ENCODE measurements at regions not wholly inside any gene's neighbourhood (a gene's known extent, or its start where the extent isn't known, plus 50 kb on each side); places are given as distances from the start of the nearest gene placed in this dataset.

- no peak for DNase-seq (ENCODE audit: low spot score)
These were observed 512.2 kb downstream of the ZNF608 start for GRCh38 chr5:124234022-124234769.

- DNase-seq (ENCODE audit: low spot score) = no peak
These were observed 513.9 kb downstream of the ZNF608 start for GRCh38 chr5:124232515-124232914.

- DNase-seq (ENCODE audit: low spot score) = no peak
These were observed 514.6 kb downstream of the ZNF608 start for GRCh38 chr5:124231802-124232201.

GRCh38 chr5:124231230-124231629 lies 515.2 kb downstream of the ZNF608 start:
- DNase-seq (ENCODE audit: low spot score) = no peak

GRCh38 chr5:124230456-124230855 lies 516.0 kb downstream of the ZNF608 start:
- no peak for DNase-seq (ENCODE audit: low spot score)

GRCh38 chr5:124229352-124229751 lies 517.1 kb downstream of the ZNF608 start:
- no peak for DNase-seq (ENCODE audit: low spot score)

- DNase-seq (ENCODE audit: low spot score) = no peak
These were observed 518.5 kb downstream of the ZNF608 start for GRCh38 chr5:124227914-124228313.

GRCh38 chr5:124220418-124220817 lies 526.0 kb downstream of the ZNF608 start:
- no peak for DNase-seq (ENCODE audit: low spot score)

- no peak for DNase-seq (ENCODE audit: low spot score)
These were observed 533.5 kb downstream of the ZNF608 start for GRCh38 chr5:124212934-124213333.

GRCh38 chr5:124210111-124210910 lies 536.1 kb downstream of the ZNF608 start:
- no peak for DNase-seq (ENCODE audit: low spot score)

GRCh38 chr5:124207118-124207517 lies 539.3 kb downstream of the ZNF608 start:
- no peak for DNase-seq (ENCODE audit: low spot score)

- DNase-seq (ENCODE audit: low spot score) = no peak
These were observed 539.9 kb downstream of the ZNF608 start for GRCh38 chr5:124206540-124206939.

GRCh38 chr5:124203303-124203702 lies 543.1 kb downstream of the ZNF608 start:
- no peak for DNase-seq (ENCODE audit: low spot score)

- DNase-seq (ENCODE audit: low spot score) = no peak
These were observed 546.1 kb downstream of the ZNF608 start for GRCh38 chr5:124200381-124200780.

- no peak for DNase-seq (ENCODE audit: low spot score)
These were observed 546.5 kb downstream of the ZNF608 start for GRCh38 chr5:124199893-124200292.

- no peak for DNase-seq (ENCODE audit: low spot score)
These were observed 551.0 kb downstream of the ZNF608 start for GRCh38 chr5:124195411-124195810.

- no peak for DNase-seq (ENCODE audit: low spot score)
These were observed 552.2 kb downstream of the ZNF608 start for GRCh38 chr5:124194282-124194681.

- DNase-seq (ENCODE audit: low spot score) = no peak
These were observed 553.1 kb downstream of the ZNF608 start for GRCh38 chr5:124193371-124193789.

GRCh38 chr5:124192716-124193115 lies 553.7 kb downstream of the ZNF608 start:
- no peak for DNase-seq (ENCODE audit: low spot score)

- DNase-seq (ENCODE audit: low spot score) = no peak
These were observed 560.7 kb downstream of the ZNF608 start for GRCh38 chr5:124185716-124186115.

- no peak for DNase-seq (ENCODE audit: low spot score)
These were observed 564.3 kb downstream of the ZNF608 start for GRCh38 chr5:124182133-124182532.

GRCh38 chr5:124180875-124181461 lies 565.5 kb downstream of the ZNF608 start:
- no peak for DNase-seq (ENCODE audit: low spot score)

GRCh38 chr5:124180299-124180874 lies 566.1 kb downstream of the ZNF608 start:
- DNase-seq (ENCODE audit: low spot score) = no peak
